Esophagus squamous epithelium (tissue), 4 donors: ENCODE measurements at regions not wholly inside any gene's neighbourhood (a gene's known extent, or its start where the extent isn't known, plus 50 kb on each side); places are given as distances from the start of the nearest gene placed in this dataset.

Experiments
- POLR2A ChIP-seq, 4 donors: fragments of 450-650 bp; IDR thresholded peaks; one replicate each; pipeline ENCODE4 v1.6.1; 2017; ENCODE audit warnings: antibody characterized with exemption in 4 of 4, mild to moderate bottlenecking in 4 of 4, moderate library complexity in 3 of 4
- TF ChIP-seq, protein P1 (sequence below), 6 experiments: fragments of 450-650 bp in 4 of 6; fragments of 200-600 bp in 2 of 6; sonication (generic) in 2 of 6; IDR thresholded peaks; one replicate each; pipeline ENCODE4 v1.5.1; 2016 to 2019; ENCODE audit warnings: antibody characterized with exemption in 6 of 6, mild to moderate bottlenecking in 4 of 6, moderate library complexity in 4 of 6

GRCh38 chr6:67914419-67914818 lies 720.7 kb upstream of the ADGRB3 start:
- TF ChIP-seq, protein P1, sequence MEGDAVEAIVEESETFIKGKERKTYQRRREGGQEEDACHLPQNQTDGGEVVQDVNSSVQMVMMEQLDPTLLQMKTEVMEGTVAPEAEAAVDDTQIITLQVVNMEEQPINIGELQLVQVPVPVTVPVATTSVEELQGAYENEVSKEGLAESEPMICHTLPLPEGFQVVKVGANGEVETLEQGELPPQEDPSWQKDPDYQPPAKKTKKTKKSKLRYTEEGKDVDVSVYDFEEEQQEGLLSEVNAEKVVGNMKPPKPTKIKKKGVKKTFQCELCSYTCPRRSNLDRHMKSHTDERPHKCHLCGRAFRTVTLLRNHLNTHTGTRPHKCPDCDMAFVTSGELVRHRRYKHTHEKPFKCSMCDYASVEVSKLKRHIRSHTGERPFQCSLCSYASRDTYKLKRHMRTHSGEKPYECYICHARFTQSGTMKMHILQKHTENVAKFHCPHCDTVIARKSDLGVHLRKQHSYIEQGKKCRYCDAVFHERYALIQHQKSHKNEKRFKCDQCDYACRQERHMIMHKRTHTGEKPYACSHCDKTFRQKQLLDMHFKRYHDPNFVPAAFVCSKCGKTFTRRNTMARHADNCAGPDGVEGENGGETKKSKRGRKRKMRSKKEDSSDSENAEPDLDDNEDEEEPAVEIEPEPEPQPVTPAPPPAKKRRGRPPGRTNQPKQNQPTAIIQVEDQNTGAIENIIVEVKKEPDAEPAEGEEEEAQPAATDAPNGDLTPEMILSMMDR (IDR thresholded peaks at IDR 0.05): no peak
- no peak for TF ChIP-seq POLR2A (IDR thresholded peaks at IDR 0.05)
